ENCODE measurements at regions not wholly inside any gene's neighbourhood (a gene's known extent, or its start where the extent isn't known, plus 50 kb on each side); places are given as distances from the start of the nearest gene placed in this dataset.
"Not testable (repeated sequence)": the region's sequence is repeated elsewhere in the genome, so short reads cannot be mapped to it uniquely, and the experiment has no call there.

GRCh38 chr16:52333673-52334072, 213.3 kb downstream of the TOX3 start:
- not testable (repeated sequence) for TF ChIP-seq CTCF (conservative IDR thresholded peaks at IDR 0.05; ENCODE audit: low read depth in 2 of 2); REST (IDR thresholded peaks at IDR 0.05; ENCODE audit: unreplicated experiment); POLR2AphosphoS5 (IDR thresholded peaks at IDR 0.05; ENCODE audit: low read depth); JUNB (IDR thresholded peaks at IDR 0.05; ENCODE audit: unreplicated experiment)
